GM23248 (cell line): ENCODE measurements at regions not wholly inside any gene's neighbourhood (a gene's known extent, or its start where the extent isn't known, plus 50 kb on each side); places are given as distances from the start of the nearest gene placed in this dataset.

Experiments used
- EZH2 ChIP-seq: fragments of 200-600 bp; sonication (generic); IDR thresholded peaks from 2 replicates; pipeline ENCODE4 v1.6.1; 2018; ENCODE audit warnings: antibody characterized with exemption, mild to moderate bottlenecking; ENCODE audit not compliant: insufficient read depth, poor library complexity, severe bottlenecking
- EZH2phosphoT487 ChIP-seq: fragments of 200-600 bp; sonication (generic); IDR thresholded peaks from 2 replicates; pipeline ENCODE4 v1.6.1; 2018; ENCODE audit warnings: antibody characterized with exemption, moderate library complexity, mild to moderate bottlenecking, low read depth; ENCODE audit not compliant: insufficient read depth

- TF ChIP-seq EZH2phosphoT487 (no peak), EZH2 (no peak)
These were observed 103.4 kb upstream of the USP47 start for GRCh38 chr11:11738370-11738769.
